Nephron (organoid): ENCODE measurements at regions not wholly inside any gene's neighbourhood (a gene's known extent, or its start where the extent isn't known, plus 50 kb on each side); places are given as distances from the start of the nearest gene placed in this dataset.

Source experiments
- H3K27ac Mint-ChIP-seq, 3 experiments: 2 replicates each; pipeline ENCODE4 v1.8.0; 2020; ENCODE audit warnings: mixed read lengths in 3 of 3, mild to moderate bottlenecking in 2 of 3, moderate library complexity in 1 of 3
- H3K27me3 Mint-ChIP-seq: 2 replicates; pipeline ENCODE4 v1.8.0; 2021; ENCODE audit warnings: low read depth, mild to moderate bottlenecking, moderate library complexity, mixed read lengths
- H3K36me3 Mint-ChIP-seq: 2 replicates; pipeline ENCODE4 v1.8.0; 2020; ENCODE audit warnings: low read depth, mixed read lengths
- H3K4me1 Mint-ChIP-seq: 2 replicates; pipeline ENCODE4 v1.8.0; 2020; ENCODE audit warnings: mixed read lengths
- H3K4me3 Mint-ChIP-seq, 3 experiments: 2 replicates each; pipeline ENCODE4 v1.8.0; 2020; ENCODE audit warnings: mild to moderate bottlenecking in 3 of 3, mixed read lengths in 3 of 3, moderate library complexity in 2 of 3
- H3K9me3 Mint-ChIP-seq: 2 replicates; pipeline ENCODE4 v1.8.0; 2020; ENCODE audit warnings: mixed read lengths
- CTCF ChIP-seq, 3 experiments: fragments of 200-600 bp; sonication (generic); IDR thresholded peaks; one replicate each; pipeline ENCODE4 v1.5.0; 2021; ENCODE audit warnings: antibody characterized with exemption in 3 of 3; ENCODE audit not compliant: unreplicated experiment in 3 of 3

- no peak overlapping the region for H3K4me3 Mint-ChIP-seq
- no peak for TF ChIP-seq CTCF (IDR thresholded peaks at IDR 0.05; ENCODE audit: unreplicated experiment in 3 of 3)
- peaks cover 13% of the 10 kb centered on the region for H3K4me1 Mint-ChIP-seq
- no peak overlapping the region for H3K27ac Mint-ChIP-seq
- H3K27me3 Mint-ChIP-seq: peaks cover 43% of the 10 kb centered on the region
- no peaks in the 10 kb centered on the region for H3K36me3 Mint-ChIP-seq
- H3K9me3 Mint-ChIP-seq: no peaks in the 10 kb centered on the region
Measured at GRCh38 chr15:77714555-77714954, 81.8 kb upstream of the LINGO1 start.

DNA sequence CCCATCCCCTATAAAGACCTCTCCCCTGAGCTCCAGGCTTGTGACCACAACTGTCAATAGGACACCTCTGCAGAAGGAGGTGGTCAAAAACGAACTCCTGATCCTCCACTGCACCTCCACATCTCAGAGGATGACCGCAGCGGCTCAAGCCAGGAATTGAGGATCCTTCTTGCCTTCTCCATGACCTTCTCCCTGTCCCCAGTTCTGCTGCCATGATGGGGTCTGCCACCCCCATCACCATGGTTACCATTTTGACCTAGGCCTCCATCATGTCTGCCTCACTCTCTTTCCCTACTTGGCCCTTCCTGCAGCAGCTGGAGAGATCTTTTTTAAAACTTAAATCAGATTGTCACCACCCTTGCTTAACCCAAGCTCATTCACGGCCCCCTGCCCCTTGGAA, 81.3 kb upstream of the LINGO1 start:
- Mint-ChIP-seq H3K27me3 (peaks cover 46% of the 10 kb centered on the region), H3K27ac (no peak overlapping the region), H3K9me3 (no peaks in the 10 kb centered on the region), H3K4me3 (no peak overlapping the region), H3K36me3 (no peaks in the 10 kb centered on the region), H3K4me1 (peaks cover 11% of the 10 kb centered on the region)
- no peak for TF ChIP-seq CTCF (IDR thresholded peaks at IDR 0.05; ENCODE audit: unreplicated experiment in 3 of 3)

DNA sequence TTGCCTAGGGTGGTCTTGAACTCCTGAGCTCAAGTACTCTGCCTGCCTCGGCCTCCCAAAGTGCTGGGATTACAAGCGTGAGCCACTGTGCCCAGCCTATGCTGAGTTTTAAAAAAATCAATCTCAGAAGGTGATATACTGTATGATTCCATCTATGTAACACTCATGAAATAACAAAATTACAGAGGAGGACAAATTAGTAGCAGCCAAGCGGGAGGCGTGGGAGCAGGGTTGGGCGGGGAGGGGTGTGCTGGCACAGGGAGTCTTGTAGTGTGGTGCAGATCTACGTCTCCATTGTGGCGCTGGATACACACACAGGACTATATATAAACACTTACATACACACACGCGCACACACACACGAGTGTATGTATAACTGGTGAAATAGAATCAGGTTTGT, 80.6 kb upstream of the LINGO1 start:
- H3K27ac Mint-ChIP-seq: no peak overlapping the region

DNA sequence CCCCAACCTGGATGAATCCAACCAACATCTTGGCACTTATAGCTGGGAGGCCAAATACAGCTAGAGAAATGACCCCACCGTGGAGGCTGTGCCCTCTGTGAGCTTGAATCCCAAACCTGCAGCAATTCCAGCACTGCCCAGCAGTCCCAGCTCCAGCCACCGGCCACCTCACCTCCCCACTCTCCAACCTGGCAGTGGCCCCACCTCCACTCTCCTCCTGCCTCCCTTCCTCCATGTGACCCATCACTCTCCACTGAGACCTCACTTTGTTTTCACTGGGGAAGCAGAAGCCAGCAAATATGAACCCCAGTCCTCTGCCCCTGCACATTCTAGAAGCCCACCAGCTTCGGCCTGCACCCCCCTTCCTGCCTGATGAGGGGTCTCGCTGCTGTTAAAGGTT, 79.7 kb upstream of the LINGO1 start:
- Mint-ChIP-seq H3K36me3 (no peaks in the 10 kb centered on the region), H3K27ac (no peak overlapping the region), H3K4me3 (no peak overlapping the region), H3K27me3 (peaks cover 49% of the 10 kb centered on the region), H3K9me3 (no peaks in the 10 kb centered on the region), H3K4me1 (peaks cover 11% of the 10 kb centered on the region)
- no peak for TF ChIP-seq CTCF (IDR thresholded peaks at IDR 0.05; ENCODE audit: unreplicated experiment in 3 of 3)

More for the DNA sequence above, 80.6 kb upstream of the LINGO1 start:
- H3K4me3 Mint-ChIP-seq: no peak overlapping the region
- peaks cover 46% of the 10 kb centered on the region for H3K27me3 Mint-ChIP-seq
- H3K4me1 Mint-ChIP-seq: peaks cover 11% of the 10 kb centered on the region
- no peak for TF ChIP-seq CTCF (IDR thresholded peaks at IDR 0.05; ENCODE audit: unreplicated experiment in 3 of 3)
- H3K36me3 Mint-ChIP-seq: no peaks in the 10 kb centered on the region
- no peaks in the 10 kb centered on the region for H3K9me3 Mint-ChIP-seq

DNA sequence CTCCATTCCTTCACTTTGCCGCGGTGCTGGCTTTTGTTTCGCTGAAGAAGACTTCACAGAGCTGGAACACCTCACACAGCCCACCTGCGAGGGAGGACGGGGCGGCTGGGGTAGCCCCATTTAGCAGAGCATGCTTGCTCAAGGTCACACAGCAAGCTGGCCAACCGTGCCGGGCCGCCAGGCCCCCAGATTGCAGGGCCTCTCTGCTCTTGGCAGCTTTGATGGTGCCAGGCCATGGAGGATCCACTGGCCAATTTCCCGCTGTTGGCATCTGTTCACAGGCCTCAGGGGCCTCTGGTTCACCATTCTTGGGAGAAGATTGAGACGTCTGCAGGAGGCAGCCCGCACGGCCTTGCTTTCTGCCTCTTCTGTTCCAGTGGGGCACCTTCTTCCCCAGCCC, 77.9 kb upstream of the LINGO1 start:
- Mint-ChIP-seq H3K4me3 (no peak overlapping the region), H3K9me3 (no peaks in the 10 kb centered on the region), H3K27ac (no peak overlapping the region), H3K27me3 (peaks cover 56% of the 10 kb centered on the region), H3K36me3 (no peaks in the 10 kb centered on the region), H3K4me1 (no peaks in the 10 kb centered on the region)
- no peak for TF ChIP-seq CTCF (IDR thresholded peaks at IDR 0.05; ENCODE audit: unreplicated experiment in 3 of 3)

DNA sequence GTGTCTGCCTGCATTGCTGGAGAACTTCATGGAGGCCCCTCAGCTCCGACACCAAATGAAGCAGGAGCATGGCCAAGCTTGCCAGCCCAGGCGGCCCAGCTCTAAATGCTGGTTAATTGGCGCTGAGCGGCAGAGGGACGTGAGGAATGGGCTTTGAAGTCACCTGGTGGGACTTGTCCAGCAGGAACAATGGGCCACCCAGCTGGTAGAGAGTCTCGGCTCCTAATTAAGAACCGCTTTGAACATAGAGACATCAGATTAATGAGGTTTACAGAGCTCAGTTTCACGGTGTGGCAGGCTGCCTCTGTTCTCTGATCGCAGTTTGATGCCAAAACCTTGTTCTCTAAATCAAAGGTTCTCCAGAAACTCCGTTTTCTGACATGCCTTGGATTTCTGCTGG, 77.5 kb upstream of the LINGO1 start:
- H3K36me3 Mint-ChIP-seq: no peaks in the 10 kb centered on the region
- no peaks in the 10 kb centered on the region for H3K4me1 Mint-ChIP-seq
- H3K9me3 Mint-ChIP-seq: no peaks in the 10 kb centered on the region
- H3K27me3 Mint-ChIP-seq: peaks cover 55% of the 10 kb centered on the region
- no peak overlapping the region for H3K27ac Mint-ChIP-seq
- H3K4me3 Mint-ChIP-seq: no peak overlapping the region
- TF ChIP-seq CTCF (IDR thresholded peaks at IDR 0.05; ENCODE audit: unreplicated experiment in 3 of 3): no peak
